B cell (primary cell): ENCODE measurements at regions not wholly inside any gene's neighbourhood (a gene's known extent, or its start where the extent isn't known, plus 50 kb on each side); places are given as distances from the start of the nearest gene placed in this dataset.

Experiments
- CTCF ChIP-seq: fragments of 200-600 bp; IDR thresholded peaks from one replicate; pipeline ENCODE4 v1.8.0; 2022; ENCODE audit warnings: antibody characterized with exemption, mild to moderate bottlenecking
- EZH2 ChIP-seq: IDR thresholded peaks from 2 replicates; pipeline ENCODE4 v1.6.1; 2012; ENCODE audit warnings: borderline replicate concordance, low read depth, mild to moderate bottlenecking, moderate library complexity, low read length; ENCODE audit not compliant: insufficient read depth, poor library complexity, severe bottlenecking

GRCh38 chr18:75127143-75128021 is 81.6 kb downstream of the PTGR3 start:
- TF ChIP-seq CTCF (no peak), EZH2 (no peak)
